IMR-90 (cell line): ENCODE measurements at regions not wholly inside any gene's neighbourhood (a gene's known extent, or its start where the extent isn't known, plus 50 kb on each side); places are given as distances from the start of the nearest gene placed in this dataset.
A peak's percentile ranks its signal among the peaks of the same experiment; 100 is the strongest.

Source experiments
- ATAC-seq: fragments of 200-7000 bp; cut with Tn5 transposase; 2 replicates; pipeline ENCODE4 v1.9.1; 2020; ENCODE audit warnings: low read depth, mild to moderate bottlenecking, moderate library complexity
- BruUV-seq: library from RNA; stranded (reverse); fragments of 400-500 nt; replicated peaks from 2 replicates; lab custom pipeline; 2021; lab: Mats Ljungman, UMichigan
- CTCF ChIA-PET: fragments of 300-600 bp; formaldehyde crosslinking; extraction: SDS; loops from one replicate; lab custom pipeline; 2021; ENCODE audit warnings: antibody characterized with exemption; lab: Yijun Ruan, JAX
- POLR2A ChIA-PET: fragments of 300-600 bp; sonication (Branson Sonifier 250); formaldehyde crosslinking; loops from one replicate; lab custom pipeline; 2022; ENCODE audit warnings: antibody characterized with exemption; ENCODE audit not compliant: unreplicated experiment; lab: Charles Lee
- DNase-seq: peaks from one replicate; pipeline ENCODE4 v3.0.0; 2013
- H2AFZ ChIP-seq: replicated peaks from 2 replicates; pipeline ENCODE3; 2013; ENCODE audit warnings: low read length, mild to moderate bottlenecking; ENCODE audit not compliant: poor library complexity
- H2AK5ac ChIP-seq: 2 replicates; pipeline ENCODE4 v1.6.1; 2013; ENCODE audit warnings: low read depth, low read length, inconsistent platforms
- H2AK9ac ChIP-seq: replicated peaks from 2 replicates; pipeline ENCODE3; 2013; ENCODE audit warnings: mild to moderate bottlenecking, low read depth, low read length, moderate library complexity; ENCODE audit not compliant: poor library complexity
- H2BK120ac ChIP-seq: 2 replicates; pipeline ENCODE4 v1.6.1; 2013; ENCODE audit warnings: low read depth, low read length, inconsistent platforms
- H2BK15ac ChIP-seq: 3 replicates; pipeline ENCODE4 v1.6.1; 2013; ENCODE audit warnings: low read depth, low read length, inconsistent platforms
- H2BK20ac ChIP-seq: 2 replicates; pipeline ENCODE4 v1.6.1; 2013; ENCODE audit warnings: low read depth, mild to moderate bottlenecking, inconsistent platforms, low read length, moderate library complexity
- H2BK5ac ChIP-seq: 2 replicates; pipeline ENCODE4 v1.6.1; 2013; ENCODE audit warnings: mild to moderate bottlenecking, low read depth, low read length, inconsistent platforms; ENCODE audit not compliant: poor library complexity, severe bottlenecking
- H3K14ac ChIP-seq: replicated peaks from 2 replicates; pipeline ENCODE4 v1.6.1; 2013; ENCODE audit warnings: low read depth, low read length, inconsistent platforms
- H3K18ac ChIP-seq: 2 replicates; pipeline ENCODE4 v1.6.1; 2013; ENCODE audit warnings: low read depth, low read length, control low read depth
- H3K23ac ChIP-seq: 2 replicates; pipeline ENCODE4 v1.6.1; 2013; ENCODE audit warnings: low read depth, low read length, inconsistent platforms
- H3K27ac ChIP-seq: 2 replicates; pipeline ENCODE4 v1.5.1; 2013; ENCODE audit warnings: mild to moderate bottlenecking, control low read depth, low read length; ENCODE audit not compliant: insufficient read depth
- H3K27me3 ChIP-seq: 2 replicates; pipeline ENCODE4 v1.6.1; 2013; ENCODE audit warnings: low read length; ENCODE audit not compliant: control insufficient read depth, insufficient read depth
- H3K36me3 ChIP-seq: 2 replicates; pipeline ENCODE4 v1.6.1; 2013; ENCODE audit warnings: low read length, mixed read lengths; ENCODE audit not compliant: control insufficient read depth, insufficient read depth
- H3K4ac ChIP-seq: 2 replicates; pipeline ENCODE4 v1.6.1; 2013; ENCODE audit warnings: low read depth, low read length, inconsistent platforms
- H3K4me1 ChIP-seq: 2 replicates; pipeline ENCODE4 v1.6.1; 2013; ENCODE audit warnings: low read length, mixed read lengths; ENCODE audit not compliant: control insufficient read depth, insufficient read depth
- H3K4me2 ChIP-seq: 2 replicates; pipeline ENCODE4 v1.6.1; 2013; ENCODE audit warnings: low read depth, mild to moderate bottlenecking, control low read depth, low read length, moderate library complexity
- H3K4me3 ChIP-seq: 2 replicates; pipeline ENCODE4 v1.5.1; 2013; ENCODE audit warnings: low read depth, mild to moderate bottlenecking, control low read depth, low read length, moderate library complexity; ENCODE audit not compliant: insufficient read depth
- H3K56ac ChIP-seq: 2 replicates; pipeline ENCODE4 v1.6.1; 2013; ENCODE audit warnings: low read length, inconsistent platforms; ENCODE audit not compliant: insufficient read depth; ENCODE audit errors: extremely low read depth
- H3K79me1 ChIP-seq, 2 experiments: 2 replicates each; pipeline ENCODE4 v1.6.1; 2013; ENCODE audit warnings: low read length in 2 of 2, inconsistent platforms in 1 of 2, low read depth in 1 of 2
- H3K9ac ChIP-seq: 2 replicates; pipeline ENCODE4 v1.6.1; 2013; ENCODE audit warnings: low read depth, low read length, control low read depth
- H3K9me1 ChIP-seq: 2 replicates; pipeline ENCODE4 v1.6.1; 2013; ENCODE audit warnings: low read length, inconsistent platforms; ENCODE audit not compliant: insufficient read depth
- H3K9me3 ChIP-seq: 2 replicates; pipeline ENCODE4 v1.6.1; 2013; ENCODE audit warnings: low read length; ENCODE audit not compliant: control insufficient read depth, insufficient read depth
- H4K20me1 ChIP-seq: 2 replicates; pipeline ENCODE4 v1.6.1; 2013; ENCODE audit warnings: low read length, inconsistent platforms; ENCODE audit not compliant: insufficient read depth
- H4K5ac ChIP-seq: 2 replicates; pipeline ENCODE4 v1.6.1; 2013; ENCODE audit warnings: mild to moderate bottlenecking, low read depth, low read length, control low read depth
- H4K8ac ChIP-seq, 2 experiments: 2 replicates each; pipeline ENCODE4 v1.6.1; 2013; ENCODE audit warnings: low read depth in 2 of 2, low read length in 2 of 2, control low read depth in 1 of 2, inconsistent platforms in 1 of 2
- H4K91ac ChIP-seq: 2 replicates; pipeline ENCODE4 v1.6.1; 2013; ENCODE audit warnings: low read depth, low read length, inconsistent platforms; ENCODE audit not compliant: insufficient read depth
- CHD1 ChIP-seq: IDR thresholded peaks from 2 replicates; pipeline ENCODE4 v1.6.1; 2012; ENCODE audit warnings: low read depth, low read length, improper control_type of control experiment
- MAZ ChIP-seq: IDR thresholded peaks from 2 replicates; pipeline ENCODE4 v1.6.1; 2012; ENCODE audit warnings: low read depth, mild to moderate bottlenecking, low read length, improper control_type of control experiment, moderate library complexity, borderline replicate concordance
- MXI1 ChIP-seq: IDR thresholded peaks from 2 replicates; pipeline ENCODE4 v1.6.1; 2012; ENCODE audit warnings: low read depth, mild to moderate bottlenecking, low read length, moderate library complexity, borderline replicate concordance
- POLR2A ChIP-seq: IDR thresholded peaks from 2 replicates; pipeline ENCODE4 v1.6.1; 2012; ENCODE audit warnings: mild to moderate bottlenecking, low read depth, low read length
- RAD21 ChIP-seq: IDR thresholded peaks from 2 replicates; pipeline ENCODE4 v1.6.1; 2012; ENCODE audit warnings: low read length, improper control_type of control experiment
- RCOR1 ChIP-seq: IDR thresholded peaks from 2 replicates; pipeline ENCODE4 v1.6.1; 2012; ENCODE audit warnings: mild to moderate bottlenecking, low read length, improper control_type of control experiment; ENCODE audit not compliant: insufficient replicate concordance
- WGBS, 2 experiments: methylation state at CpG; one replicate each; pipeline versions ENCODE4 v1.1.5 to v1.1.7; 2013; ENCODE audit warnings: missing lambda C conversion rate in 2 of 2; ENCODE audit not compliant: insufficient read length in 1 of 2; ENCODE audit errors: extremely low coverage in 2 of 2; 5-methylcytosine and 5-hydroxymethylcytosine counted together
- dilution Hi-C: fragments of 300-500 bp; cut with HindIII; formaldehyde crosslinking; loops from one replicate; pipeline ENCODE4 v1.14.3; 2018; ENCODE audit warnings: low sequenced_read_pairs; ENCODE audit not compliant: unreplicated experiment
- in situ Hi-C: fragments of 300-500 bp; cut with MboI; formaldehyde crosslinking; loops from 3 replicates; pipeline ENCODE4 v1.14.3; 2019; ENCODE audit warnings: low sequenced_read_pairs, inconsistent platforms, mixed read lengths
- intact Hi-C: fragments of 100-400 bp; cut with micrococcal nuclease; formaldehyde crosslinking; loops from 2 replicates; pipeline ENCODE4 v1.10.0; 2022
- TF ChIP-seq, protein P1 (sequence below): conservative IDR thresholded peaks from 2 replicates; pipeline ENCODE4 v1.5.1; 2012; ENCODE audit warnings: mild to moderate bottlenecking, low read depth, low read length, improper control_type of control experiment
- TF ChIP-seq, protein P2 (sequence below): fragments of 150-350 bp; IDR thresholded peaks from 2 replicates; pipeline ENCODE4 v1.6.1; 2017; ENCODE audit warnings: mild to moderate bottlenecking, antibody characterized with exemption, low read length, low read depth

DNA sequence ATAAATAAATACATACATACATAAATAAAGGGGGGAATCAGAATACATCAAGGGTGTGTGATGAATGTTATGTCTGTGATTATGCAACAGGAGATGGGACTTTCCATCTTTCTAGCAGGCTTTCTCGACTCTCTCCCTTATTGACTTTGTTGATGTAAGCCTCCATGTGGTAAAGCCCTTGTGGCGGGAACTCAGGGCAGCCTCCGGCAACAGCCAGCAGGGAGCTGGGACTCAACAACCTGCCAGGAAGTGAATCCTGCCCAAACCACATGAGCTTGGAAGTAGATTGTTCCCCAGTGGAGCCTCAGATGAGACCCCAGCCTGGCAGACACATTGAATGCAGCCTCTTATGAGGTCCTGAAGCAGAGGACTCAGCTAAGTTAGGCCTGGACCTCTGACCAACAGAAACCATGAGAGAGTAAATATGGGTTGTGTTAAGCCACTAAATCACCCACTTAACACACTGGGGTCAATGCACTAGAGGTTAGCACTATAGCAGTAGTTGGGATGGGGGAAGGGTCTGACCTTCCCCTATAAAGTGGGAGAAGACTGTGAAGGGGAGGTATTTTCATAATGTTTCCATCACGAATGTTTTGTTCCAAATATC, 104.0 kb downstream of the JCAD start:
- H2BK5ac ChIP-seq: no peak overlapping the region
- no peaks in the 10 kb centered on the region for H3K36me3 ChIP-seq
- dilution Hi-C loops (no loop called here), in situ Hi-C loops (no loop called here), intact Hi-C loops (no loop called here)
- BruUV-seq: no TSS peak
- H3K56ac ChIP-seq: no peak overlapping the region
- peak overlapping the region; percentile 45; the same call in 1 of the 2 replicates for H2AK5ac ChIP-seq
- peaks cover 2% of the 10 kb centered on the region; the same call in 1 of the 2 replicates for H3K27me3 ChIP-seq
- peak overlapping the region; percentile 43 for H2AFZ ChIP-seq
- H3K14ac ChIP-seq: peak overlapping the region; percentile 1; the same call in 1 of the 2 replicates
- no peak overlapping the region for H3K23ac ChIP-seq
- peak overlapping the region; percentile 64 for H3K4ac ChIP-seq
- no peaks in the 10 kb centered on the region for H3K79me1 ChIP-seq
- H3K9me3 ChIP-seq: no peaks in the 10 kb centered on the region; the same call in 1 of the 2 replicates
- no peak overlapping the region for H3K9ac ChIP-seq
- H2BK120ac ChIP-seq: peak overlapping the region; percentile 23; the same call in 1 of the 2 replicates
- no peak overlapping the region for H4K91ac ChIP-seq
- H4K5ac ChIP-seq: no peak overlapping the region
- no peak overlapping the region for H4K8ac ChIP-seq
- H4K20me1 ChIP-seq: no peaks in the 10 kb centered on the region
- peaks cover 21% of the 10 kb centered on the region for H3K4me1 ChIP-seq
- DNase-seq: peak; percentile 51
- no peak overlapping the region for H3K27ac ChIP-seq
- H3K4me2 ChIP-seq: no peak overlapping the region
- no peak for ATAC-seq
- H2AK9ac ChIP-seq: peak overlapping the region; percentile 32
- ChIA-PET POLR2A (no interaction called here), CTCF (no interaction called here)
- 0 out of 3 replicates have a peak overlapping the region, but pooled peaks have one; percentile 44 for H2BK15ac ChIP-seq
- H3K4me3 ChIP-seq: no peak overlapping the region
- TF ChIP-seq MXI1: no peak
- TF ChIP-seq POLR2A: no peak
- TF ChIP-seq RCOR1: no peak
- TF ChIP-seq, protein P1, sequence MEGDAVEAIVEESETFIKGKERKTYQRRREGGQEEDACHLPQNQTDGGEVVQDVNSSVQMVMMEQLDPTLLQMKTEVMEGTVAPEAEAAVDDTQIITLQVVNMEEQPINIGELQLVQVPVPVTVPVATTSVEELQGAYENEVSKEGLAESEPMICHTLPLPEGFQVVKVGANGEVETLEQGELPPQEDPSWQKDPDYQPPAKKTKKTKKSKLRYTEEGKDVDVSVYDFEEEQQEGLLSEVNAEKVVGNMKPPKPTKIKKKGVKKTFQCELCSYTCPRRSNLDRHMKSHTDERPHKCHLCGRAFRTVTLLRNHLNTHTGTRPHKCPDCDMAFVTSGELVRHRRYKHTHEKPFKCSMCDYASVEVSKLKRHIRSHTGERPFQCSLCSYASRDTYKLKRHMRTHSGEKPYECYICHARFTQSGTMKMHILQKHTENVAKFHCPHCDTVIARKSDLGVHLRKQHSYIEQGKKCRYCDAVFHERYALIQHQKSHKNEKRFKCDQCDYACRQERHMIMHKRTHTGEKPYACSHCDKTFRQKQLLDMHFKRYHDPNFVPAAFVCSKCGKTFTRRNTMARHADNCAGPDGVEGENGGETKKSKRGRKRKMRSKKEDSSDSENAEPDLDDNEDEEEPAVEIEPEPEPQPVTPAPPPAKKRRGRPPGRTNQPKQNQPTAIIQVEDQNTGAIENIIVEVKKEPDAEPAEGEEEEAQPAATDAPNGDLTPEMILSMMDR: no peak
- no peak for TF ChIP-seq RAD21
- TF ChIP-seq MAZ: no peak
- no peak for TF ChIP-seq CHD1
- TF ChIP-seq, protein P2, sequence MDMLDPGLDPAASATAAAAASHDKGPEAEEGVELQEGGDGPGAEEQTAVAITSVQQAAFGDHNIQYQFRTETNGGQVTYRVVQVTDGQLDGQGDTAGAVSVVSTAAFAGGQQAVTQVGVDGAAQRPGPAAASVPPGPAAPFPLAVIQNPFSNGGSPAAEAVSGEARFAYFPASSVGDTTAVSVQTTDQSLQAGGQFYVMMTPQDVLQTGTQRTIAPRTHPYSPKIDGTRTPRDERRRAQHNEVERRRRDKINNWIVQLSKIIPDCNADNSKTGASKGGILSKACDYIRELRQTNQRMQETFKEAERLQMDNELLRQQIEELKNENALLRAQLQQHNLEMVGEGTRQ: no peak
- no CpG with 5 or more reads among the region's 4 CpGs for WGBS, 2 experiments
- H2BK20ac ChIP-seq: 0 out of 2 replicates have a peak overlapping the region, but pooled peaks have one; percentile 37
- H3K18ac ChIP-seq: peak overlapping the region; percentile 40; the same call in 1 of the 2 replicates
- H3K9me1 ChIP-seq: peaks cover 9% of the 10 kb centered on the region
